ENCODE measurements at regions not wholly inside any gene's neighbourhood (a gene's known extent, or its start where the extent isn't known, plus 50 kb on each side); places are given as distances from the start of the nearest gene placed in this dataset.

DNA sequence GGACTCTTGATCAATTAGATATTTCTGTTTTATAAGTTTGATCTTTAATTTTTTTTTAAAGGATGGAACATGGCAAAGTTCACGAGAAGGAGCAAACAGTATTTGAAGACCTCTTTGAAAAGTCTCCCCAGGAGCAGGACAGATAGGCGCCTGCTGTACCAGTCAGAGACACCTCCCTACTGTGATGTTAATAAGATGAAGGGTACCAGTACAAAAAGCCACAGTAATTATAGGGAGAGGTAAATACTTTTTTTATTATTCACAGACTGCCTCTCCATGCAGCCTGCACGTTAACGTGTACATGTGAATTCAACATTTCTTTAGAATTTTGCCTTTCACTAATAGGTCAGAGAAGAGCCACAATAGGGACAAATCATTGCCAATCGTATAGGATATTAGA lies 146.5 kb upstream of the CDH6 start:
- TF ChIP-seq GATA2 (IDR thresholded peaks at IDR 0.05; ENCODE audit: low read depth, low read length) (no peak), GATA3 (IDR thresholded peaks at IDR 0.05; ENCODE audit: low read depth, low read length) (no peak)
